ENCODE measurements at regions not wholly inside any gene's neighbourhood (a gene's known extent, or its start where the extent isn't known, plus 50 kb on each side); places are given as distances from the start of the nearest gene placed in this dataset.

DNA sequence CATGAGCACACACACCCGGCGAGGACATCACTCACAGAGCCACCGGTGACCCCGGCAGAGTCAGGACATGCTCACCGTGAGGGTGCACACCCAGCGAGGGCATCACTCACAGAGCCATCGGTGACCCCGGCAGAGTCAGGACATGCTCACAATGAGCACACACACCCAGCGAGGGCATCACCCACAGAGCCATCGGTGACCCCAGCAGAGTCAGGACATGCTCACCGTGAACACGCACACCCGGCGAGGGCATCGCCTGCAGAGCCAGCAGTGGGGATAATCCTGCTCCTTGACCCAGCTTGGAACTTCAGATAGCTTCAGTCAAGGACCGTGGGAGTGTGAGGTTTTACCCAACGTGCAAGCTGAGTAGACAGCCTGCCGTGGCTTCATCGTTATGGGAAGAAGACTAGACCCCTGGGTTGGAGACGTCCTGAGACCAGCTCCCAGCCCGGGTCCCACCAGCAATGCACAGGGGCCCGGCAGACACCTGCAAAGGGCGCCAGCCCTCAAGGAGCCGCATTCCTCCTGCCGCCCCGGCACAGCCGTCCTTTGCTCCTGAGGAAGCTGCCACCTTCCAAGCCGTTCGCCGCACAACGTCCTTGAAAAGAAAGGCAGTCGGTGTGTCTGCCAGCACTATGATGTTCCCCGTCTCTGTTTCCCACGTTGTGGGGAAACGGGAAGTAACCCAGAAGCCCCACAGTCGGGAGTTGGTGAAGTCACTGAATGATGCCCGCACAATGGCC is 192.3 kb downstream of the DLL1 start:
- TF ChIP-seq POLR2AphosphoS5 (IDR thresholded peaks at IDR 0.05; ENCODE audit: low read depth, low read length) = no peak
- TF ChIP-seq TAF1 (IDR thresholded peaks at IDR 0.05; ENCODE audit: borderline replicate concordance, insufficient read depth, low read length) = no peak
- no peak for TF ChIP-seq FOXP2 (optimal IDR thresholded peaks at IDR 0.05; ENCODE audit: borderline replicate concordance, extremely low read depth, extremely low read length, insufficient read depth)
- TF ChIP-seq, protein P1, sequence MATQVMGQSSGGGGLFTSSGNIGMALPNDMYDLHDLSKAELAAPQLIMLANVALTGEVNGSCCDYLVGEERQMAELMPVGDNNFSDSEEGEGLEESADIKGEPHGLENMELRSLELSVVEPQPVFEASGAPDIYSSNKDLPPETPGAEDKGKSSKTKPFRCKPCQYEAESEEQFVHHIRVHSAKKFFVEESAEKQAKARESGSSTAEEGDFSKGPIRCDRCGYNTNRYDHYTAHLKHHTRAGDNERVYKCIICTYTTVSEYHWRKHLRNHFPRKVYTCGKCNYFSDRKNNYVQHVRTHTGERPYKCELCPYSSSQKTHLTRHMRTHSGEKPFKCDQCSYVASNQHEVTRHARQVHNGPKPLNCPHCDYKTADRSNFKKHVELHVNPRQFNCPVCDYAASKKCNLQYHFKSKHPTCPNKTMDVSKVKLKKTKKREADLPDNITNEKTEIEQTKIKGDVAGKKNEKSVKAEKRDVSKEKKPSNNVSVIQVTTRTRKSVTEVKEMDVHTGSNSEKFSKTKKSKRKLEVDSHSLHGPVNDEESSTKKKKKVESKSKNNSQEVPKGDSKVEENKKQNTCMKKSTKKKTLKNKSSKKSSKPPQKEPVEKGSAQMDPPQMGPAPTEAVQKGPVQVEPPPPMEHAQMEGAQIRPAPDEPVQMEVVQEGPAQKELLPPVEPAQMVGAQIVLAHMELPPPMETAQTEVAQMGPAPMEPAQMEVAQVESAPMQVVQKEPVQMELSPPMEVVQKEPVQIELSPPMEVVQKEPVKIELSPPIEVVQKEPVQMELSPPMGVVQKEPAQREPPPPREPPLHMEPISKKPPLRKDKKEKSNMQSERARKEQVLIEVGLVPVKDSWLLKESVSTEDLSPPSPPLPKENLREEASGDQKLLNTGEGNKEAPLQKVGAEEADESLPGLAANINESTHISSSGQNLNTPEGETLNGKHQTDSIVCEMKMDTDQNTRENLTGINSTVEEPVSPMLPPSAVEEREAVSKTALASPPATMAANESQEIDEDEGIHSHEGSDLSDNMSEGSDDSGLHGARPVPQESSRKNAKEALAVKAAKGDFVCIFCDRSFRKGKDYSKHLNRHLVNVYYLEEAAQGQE (IDR thresholded peaks at IDR 0.05; ENCODE audit: insufficient read depth in 1 of 2, low read depth in 2 of 2, low read length in 2 of 2) = no peak
